PFSK-1 (cell line): ENCODE measurements at regions not wholly inside any gene's neighbourhood (a gene's known extent, or its start where the extent isn't known, plus 50 kb on each side); places are given as distances from the start of the nearest gene placed in this dataset.

ENCODE experiments used
- FOXP2 ChIP-seq: optimal IDR thresholded peaks from 2 replicates; pipeline ENCODE3; 2011; ENCODE audit warnings: borderline replicate concordance, control low read depth, inconsistent platforms; ENCODE audit not compliant: insufficient read depth; ENCODE audit errors: extremely low read length, extremely low read depth
- POLR2AphosphoS5 ChIP-seq: IDR thresholded peaks from 2 replicates; pipeline ENCODE4 v1.6.1; 2012; ENCODE audit warnings: low read depth, mild to moderate bottlenecking, control low read depth, low read length, moderate library complexity
- SIN3A ChIP-seq: IDR thresholded peaks from 2 replicates; pipeline ENCODE4 v1.6.1; 2012; ENCODE audit warnings: mild to moderate bottlenecking, low read length, moderate library complexity, borderline replicate concordance; ENCODE audit not compliant: insufficient read depth
- TAF1 ChIP-seq: IDR thresholded peaks from 2 replicates; pipeline ENCODE4 v1.6.1; 2012; ENCODE audit warnings: low read length, control low read depth, borderline replicate concordance; ENCODE audit not compliant: insufficient read depth
- TF ChIP-seq, protein P1 (sequence below), 2 experiments: IDR thresholded peaks; 2 replicates each; pipeline versions ENCODE4 v1.6.1 to v1.8.0; 2011 to 2012; ENCODE audit warnings: low read depth in 2 of 2, low read length in 2 of 2, control low read depth in 1 of 2, inconsistent platforms in 1 of 2, mild to moderate bottlenecking in 1 of 2, moderate library complexity in 1 of 2; ENCODE audit not compliant: insufficient read depth in 1 of 2

DNA sequence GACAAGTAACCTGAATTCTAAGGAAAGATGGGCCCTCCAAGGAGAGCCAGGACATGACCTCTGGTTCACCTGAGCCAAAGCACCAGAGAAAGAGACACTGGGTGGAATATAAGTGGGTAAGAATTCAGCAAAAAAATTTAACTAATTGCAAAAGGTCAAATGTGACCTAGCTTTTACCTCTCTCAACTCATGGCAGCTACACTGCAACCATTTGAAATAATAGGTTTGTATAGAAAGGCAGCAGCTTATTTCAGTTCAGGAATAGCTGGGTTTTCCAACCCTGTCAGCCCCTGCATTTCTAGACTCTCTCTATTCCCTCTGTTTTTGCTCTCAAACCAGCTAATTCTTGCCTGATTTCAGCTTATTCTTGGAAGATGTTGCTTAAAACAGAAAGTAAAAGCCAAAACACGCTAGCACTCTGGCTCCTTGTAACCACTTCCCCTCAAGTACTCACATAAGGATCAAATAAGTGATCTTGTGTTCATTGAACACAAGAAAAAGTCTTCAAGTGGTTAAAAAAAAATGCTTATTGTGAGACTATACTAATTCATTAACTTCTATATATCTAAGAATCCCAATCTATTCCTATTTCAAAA lies 101.1 kb upstream of the NR4A3 start:
- no peak for TF ChIP-seq FOXP2
- TF ChIP-seq TAF1 = no peak
- no peak for TF ChIP-seq SIN3A
- TF ChIP-seq, protein P1, sequence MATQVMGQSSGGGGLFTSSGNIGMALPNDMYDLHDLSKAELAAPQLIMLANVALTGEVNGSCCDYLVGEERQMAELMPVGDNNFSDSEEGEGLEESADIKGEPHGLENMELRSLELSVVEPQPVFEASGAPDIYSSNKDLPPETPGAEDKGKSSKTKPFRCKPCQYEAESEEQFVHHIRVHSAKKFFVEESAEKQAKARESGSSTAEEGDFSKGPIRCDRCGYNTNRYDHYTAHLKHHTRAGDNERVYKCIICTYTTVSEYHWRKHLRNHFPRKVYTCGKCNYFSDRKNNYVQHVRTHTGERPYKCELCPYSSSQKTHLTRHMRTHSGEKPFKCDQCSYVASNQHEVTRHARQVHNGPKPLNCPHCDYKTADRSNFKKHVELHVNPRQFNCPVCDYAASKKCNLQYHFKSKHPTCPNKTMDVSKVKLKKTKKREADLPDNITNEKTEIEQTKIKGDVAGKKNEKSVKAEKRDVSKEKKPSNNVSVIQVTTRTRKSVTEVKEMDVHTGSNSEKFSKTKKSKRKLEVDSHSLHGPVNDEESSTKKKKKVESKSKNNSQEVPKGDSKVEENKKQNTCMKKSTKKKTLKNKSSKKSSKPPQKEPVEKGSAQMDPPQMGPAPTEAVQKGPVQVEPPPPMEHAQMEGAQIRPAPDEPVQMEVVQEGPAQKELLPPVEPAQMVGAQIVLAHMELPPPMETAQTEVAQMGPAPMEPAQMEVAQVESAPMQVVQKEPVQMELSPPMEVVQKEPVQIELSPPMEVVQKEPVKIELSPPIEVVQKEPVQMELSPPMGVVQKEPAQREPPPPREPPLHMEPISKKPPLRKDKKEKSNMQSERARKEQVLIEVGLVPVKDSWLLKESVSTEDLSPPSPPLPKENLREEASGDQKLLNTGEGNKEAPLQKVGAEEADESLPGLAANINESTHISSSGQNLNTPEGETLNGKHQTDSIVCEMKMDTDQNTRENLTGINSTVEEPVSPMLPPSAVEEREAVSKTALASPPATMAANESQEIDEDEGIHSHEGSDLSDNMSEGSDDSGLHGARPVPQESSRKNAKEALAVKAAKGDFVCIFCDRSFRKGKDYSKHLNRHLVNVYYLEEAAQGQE (IDR thresholded peaks at IDR 0.05; ENCODE audit: insufficient read depth in 1 of 2, low read depth in 2 of 2, low read length in 2 of 2) = no peak
- no peak for TF ChIP-seq POLR2AphosphoS5

- TF ChIP-seq, protein P1 (IDR thresholded peaks at IDR 0.05; ENCODE audit: insufficient read depth in 1 of 2, low read depth in 2 of 2, low read length in 2 of 2) = no peak
- TF ChIP-seq POLR2AphosphoS5 = no peak
- TF ChIP-seq FOXP2 = no peak
- TF ChIP-seq SIN3A = no peak
- no peak for TF ChIP-seq TAF1
These were observed 99.8 kb upstream of the NR4A3 start for GRCh38 chr9:99721898-99722297.

GRCh38 chr9:99722877-99723276 lies 98.8 kb upstream of the NR4A3 start:
- TF ChIP-seq TAF1 = no peak
- no peak for TF ChIP-seq FOXP2
- TF ChIP-seq, protein P1 (IDR thresholded peaks at IDR 0.05; ENCODE audit: insufficient read depth in 1 of 2, low read depth in 2 of 2, low read length in 2 of 2) = no peak
- no peak for TF ChIP-seq POLR2AphosphoS5
- TF ChIP-seq SIN3A = no peak

DNA sequence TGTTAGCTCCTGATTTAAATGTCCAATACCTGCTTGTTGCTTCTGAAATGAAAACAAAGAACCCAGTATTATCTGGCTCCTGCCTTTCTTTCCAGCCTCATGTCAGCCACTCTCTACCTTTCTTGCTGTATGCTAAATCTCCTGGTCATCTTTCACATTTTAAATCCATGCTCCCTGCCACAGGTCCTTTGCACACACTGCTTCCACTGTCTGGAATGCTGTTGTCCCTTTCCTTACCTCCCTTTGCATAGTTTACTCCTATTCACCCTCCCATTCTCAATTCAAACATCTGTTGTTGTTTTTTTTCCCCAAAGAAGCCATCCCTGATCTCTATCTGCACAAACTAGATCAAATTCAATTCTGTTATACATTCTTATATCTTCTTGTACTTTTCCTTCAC lies 97.0 kb upstream of the NR4A3 start:
- TF ChIP-seq POLR2AphosphoS5 = no peak
- TF ChIP-seq, protein P1 (IDR thresholded peaks at IDR 0.05; ENCODE audit: insufficient read depth in 1 of 2, low read depth in 2 of 2, low read length in 2 of 2) = no peak
- TF ChIP-seq FOXP2 = no peak
- TF ChIP-seq TAF1 = no peak
- no peak for TF ChIP-seq SIN3A

DNA sequence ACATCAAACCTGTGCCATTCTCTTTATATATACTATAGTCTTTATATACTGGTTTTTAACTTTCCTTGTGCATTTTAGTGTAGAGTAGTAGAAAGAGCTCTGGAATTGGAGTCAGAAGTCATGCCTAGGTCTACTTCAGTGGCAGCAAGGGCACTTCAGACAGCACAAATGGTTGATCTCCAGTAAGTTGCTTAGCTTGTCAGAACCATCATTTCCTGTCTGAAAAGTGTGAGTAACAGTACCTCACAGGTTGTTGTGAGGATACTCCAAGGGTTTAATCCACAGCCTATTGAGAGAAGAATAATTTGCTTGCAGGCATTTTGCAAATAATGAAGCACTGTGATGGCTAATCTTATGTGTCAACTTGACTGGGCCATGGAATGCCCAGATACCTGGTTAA lies 95.8 kb upstream of the NR4A3 start:
- TF ChIP-seq POLR2AphosphoS5 (no peak), SIN3A (no peak)
